ENCODE measurements at regions not wholly inside any gene's neighbourhood (a gene's known extent, or its start where the extent isn't known, plus 50 kb on each side); places are given as distances from the start of the nearest gene placed in this dataset.

- intact Hi-C loops (cut with DNase I): no loop called here
- no peak for DNase-seq
Observed at GRCh38 chr1:117783606-117784396, 145.6 kb downstream of the GDAP2 start.

- intact Hi-C loops (cut with DNase I): no loop called here
Observed at GRCh38 chr1:117788014-117788413, 141.4 kb downstream of the GDAP2 start.

GRCh38 chr1:117793413-117793812 lies 136.0 kb downstream of the GDAP2 start:
- DNase-seq: no peak
- intact Hi-C loops (cut with DNase I): no loop called here

More at GRCh38 chr1:117788014-117788413, 141.4 kb downstream of the GDAP2 start:
- no peak for DNase-seq

GRCh38 chr1:117794073-117794472 lies 135.3 kb downstream of the GDAP2 start:
- intact Hi-C loops (cut with DNase I): no loop called here
- DNase-seq: no peak

- no peak for DNase-seq
- intact Hi-C loops (cut with DNase I): no loop called here
Observed at GRCh38 chr1:117795190-117795589, 134.2 kb downstream of the GDAP2 start.

- no peak for DNase-seq
- intact Hi-C loops (cut with DNase I): no loop called here
Observed at GRCh38 chr1:117795792-117796191, 133.6 kb downstream of the GDAP2 start.

- intact Hi-C loops (cut with DNase I): no loop called here
- DNase-seq: no peak
Observed at GRCh38 chr1:117796226-117796625, 133.2 kb downstream of the GDAP2 start.

- DNase-seq: no peak
- intact Hi-C loops (cut with DNase I): no loop called here
Observed at GRCh38 chr1:117798550-117798949, 130.9 kb downstream of the GDAP2 start.

- DNase-seq: peak in 1 of 42 donors; percentile 22
- intact Hi-C loops (cut with DNase I): no loop called here
Observed at GRCh38 chr1:117802531-117803257, 126.7 kb downstream of the GDAP2 start.

- intact Hi-C loops (cut with DNase I): no loop called here
- DNase-seq: no peak
Observed at GRCh38 chr1:117803318-117803717, 126.1 kb downstream of the GDAP2 start.

GRCh38 chr1:117809764-117810163 lies 119.7 kb downstream of the GDAP2 start:
- DNase-seq: no peak
- intact Hi-C loops (cut with DNase I): no loop called here

GRCh38 chr1:117810553-117810952 lies 118.9 kb downstream of the GDAP2 start:
- intact Hi-C loops (cut with DNase I): no loop called here
- DNase-seq: no peak

GRCh38 chr1:117812869-117813511 lies 116.4 kb downstream of the GDAP2 start:
- intact Hi-C loops (cut with DNase I): no loop called here
- DNase-seq: no peak

All from head of caudate nucleus (tissue), 42 donors.